WTC11 (cell line): ENCODE measurements at regions not wholly inside any gene's neighbourhood (a gene's known extent, or its start where the extent isn't known, plus 50 kb on each side); places are given as distances from the start of the nearest gene placed in this dataset.

Experiments used
- ELF4 ChIP-seq: sonication (generic); formaldehyde crosslinking; IDR thresholded peaks from 2 replicates; pipeline ENCODE4 v1.8.1; 2022; ENCODE audit warnings: low read depth, mild to moderate bottlenecking, moderate library complexity, missing genetic modification reagents
- ESRRA ChIP-seq: sonication (generic); formaldehyde crosslinking; IDR thresholded peaks from 2 replicates; pipeline ENCODE4 v1.8.1; 2022; ENCODE audit warnings: mild to moderate bottlenecking, missing genetic modification reagents, borderline replicate concordance
- GABPB1 ChIP-seq: sonication (generic); formaldehyde crosslinking; IDR thresholded peaks from 2 replicates; pipeline ENCODE4 v1.8.1; 2023; ENCODE audit warnings: mild to moderate bottlenecking, missing genetic modification reagents
- JUN ChIP-seq: sonication (generic); formaldehyde crosslinking; IDR thresholded peaks from 2 replicates; pipeline ENCODE4 v1.8.0; 2023; ENCODE audit warnings: mild to moderate bottlenecking, missing genetic modification reagents
- TEAD4 ChIP-seq: sonication (generic); formaldehyde crosslinking; IDR thresholded peaks from 2 replicates; pipeline ENCODE4 v1.8.0; 2022; ENCODE audit warnings: mild to moderate bottlenecking, missing genetic modification reagents
- TF ChIP-seq, protein P1 (sequence below): sonication (generic); formaldehyde crosslinking; IDR thresholded peaks from 2 replicates; pipeline ENCODE4 v1.8.1; 2022; ENCODE audit warnings: low read depth, missing genetic modification reagents, borderline replicate concordance
- TF ChIP-seq, protein P2 (sequence below): sonication (generic); formaldehyde crosslinking; IDR thresholded peaks from 2 replicates; pipeline ENCODE4 v1.8.0; 2022; ENCODE audit warnings: mild to moderate bottlenecking, missing genetic modification reagents
- TF ChIP-seq, protein P3 (sequence below): fragments of 250-450 bp; sonication (Bioruptor Pico); IDR thresholded peaks from 2 replicates; pipeline ENCODE4 v1.9.0; 2021; ENCODE audit warnings: mild to moderate bottlenecking, borderline replicate concordance
- TF ChIP-seq, protein P4 (sequence below): sonication (generic); formaldehyde crosslinking; IDR thresholded peaks from 2 replicates; pipeline ENCODE4 v1.8.1; 2023; ENCODE audit warnings: mild to moderate bottlenecking, missing genetic modification reagents, moderate library complexity
- TF ChIP-seq, protein P5 (sequence below): fragments of 200-600 bp; IDR thresholded peaks from 2 replicates; pipeline ENCODE4 v1.8.0; 2022; ENCODE audit warnings: antibody characterized with exemption
- TF ChIP-seq, protein P6 (sequence below): sonication (generic); formaldehyde crosslinking; IDR thresholded peaks from 2 replicates; pipeline ENCODE4 v1.8.0; 2022; ENCODE audit warnings: mild to moderate bottlenecking, missing genetic modification reagents
- TF ChIP-seq, protein P7 (sequence below): sonication (generic); formaldehyde crosslinking; IDR thresholded peaks from 2 replicates; pipeline ENCODE4 v1.8.0; 2022; ENCODE audit warnings: mild to moderate bottlenecking, missing genetic modification reagents
- TF ChIP-seq, protein P8 (sequence below): sonication (generic); formaldehyde crosslinking; IDR thresholded peaks from 2 replicates; pipeline ENCODE4 v1.8.1; 2023; ENCODE audit warnings: mild to moderate bottlenecking, missing genetic modification reagents

DNA sequence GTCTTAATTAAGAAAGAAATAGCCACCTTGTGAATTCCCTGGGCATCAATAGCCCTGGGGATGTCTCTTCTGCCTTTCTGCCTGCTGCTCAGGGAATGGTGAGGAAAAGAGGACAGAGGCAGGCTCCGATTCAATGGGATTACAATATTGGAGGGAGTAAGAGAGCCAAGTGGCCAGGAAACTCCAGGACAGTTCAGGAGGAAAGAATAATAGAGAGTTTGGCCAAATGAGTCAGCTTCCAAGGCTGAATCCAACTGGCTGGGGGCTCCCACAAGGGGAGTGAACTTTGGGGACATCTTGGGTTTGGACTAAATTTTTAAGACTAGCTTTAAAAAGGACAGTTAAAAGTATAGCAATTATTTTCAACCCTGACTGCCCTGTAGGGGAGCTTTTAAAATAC lies 235.8 kb upstream of the ASIC2 start:
- TF ChIP-seq, protein P1, sequence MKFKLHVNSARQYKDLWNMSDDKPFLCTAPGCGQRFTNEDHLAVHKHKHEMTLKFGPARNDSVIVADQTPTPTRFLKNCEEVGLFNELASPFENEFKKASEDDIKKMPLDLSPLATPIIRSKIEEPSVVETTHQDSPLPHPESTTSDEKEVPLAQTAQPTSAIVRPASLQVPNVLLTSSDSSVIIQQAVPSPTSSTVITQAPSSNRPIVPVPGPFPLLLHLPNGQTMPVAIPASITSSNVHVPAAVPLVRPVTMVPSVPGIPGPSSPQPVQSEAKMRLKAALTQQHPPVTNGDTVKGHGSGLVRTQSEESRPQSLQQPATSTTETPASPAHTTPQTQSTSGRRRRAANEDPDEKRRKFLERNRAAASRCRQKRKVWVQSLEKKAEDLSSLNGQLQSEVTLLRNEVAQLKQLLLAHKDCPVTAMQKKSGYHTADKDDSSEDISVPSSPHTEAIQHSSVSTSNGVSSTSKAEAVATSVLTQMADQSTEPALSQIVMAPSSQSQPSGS, result no peak
- TF ChIP-seq, protein P2, sequence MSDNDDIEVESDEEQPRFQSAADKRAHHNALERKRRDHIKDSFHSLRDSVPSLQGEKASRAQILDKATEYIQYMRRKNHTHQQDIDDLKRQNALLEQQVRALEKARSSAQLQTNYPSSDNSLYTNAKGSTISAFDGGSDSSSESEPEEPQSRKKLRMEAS (CRISPR knock-in tag), result no peak
- TF ChIP-seq TEAD4 (CRISPR knock-in tag) (no peak), JUN (CRISPR knock-in tag) (no peak), GABPB1 (CRISPR knock-in tag) (no peak), ELF4 (CRISPR knock-in tag) (no peak), ESRRA (no peak)
- TF ChIP-seq, protein P3, sequence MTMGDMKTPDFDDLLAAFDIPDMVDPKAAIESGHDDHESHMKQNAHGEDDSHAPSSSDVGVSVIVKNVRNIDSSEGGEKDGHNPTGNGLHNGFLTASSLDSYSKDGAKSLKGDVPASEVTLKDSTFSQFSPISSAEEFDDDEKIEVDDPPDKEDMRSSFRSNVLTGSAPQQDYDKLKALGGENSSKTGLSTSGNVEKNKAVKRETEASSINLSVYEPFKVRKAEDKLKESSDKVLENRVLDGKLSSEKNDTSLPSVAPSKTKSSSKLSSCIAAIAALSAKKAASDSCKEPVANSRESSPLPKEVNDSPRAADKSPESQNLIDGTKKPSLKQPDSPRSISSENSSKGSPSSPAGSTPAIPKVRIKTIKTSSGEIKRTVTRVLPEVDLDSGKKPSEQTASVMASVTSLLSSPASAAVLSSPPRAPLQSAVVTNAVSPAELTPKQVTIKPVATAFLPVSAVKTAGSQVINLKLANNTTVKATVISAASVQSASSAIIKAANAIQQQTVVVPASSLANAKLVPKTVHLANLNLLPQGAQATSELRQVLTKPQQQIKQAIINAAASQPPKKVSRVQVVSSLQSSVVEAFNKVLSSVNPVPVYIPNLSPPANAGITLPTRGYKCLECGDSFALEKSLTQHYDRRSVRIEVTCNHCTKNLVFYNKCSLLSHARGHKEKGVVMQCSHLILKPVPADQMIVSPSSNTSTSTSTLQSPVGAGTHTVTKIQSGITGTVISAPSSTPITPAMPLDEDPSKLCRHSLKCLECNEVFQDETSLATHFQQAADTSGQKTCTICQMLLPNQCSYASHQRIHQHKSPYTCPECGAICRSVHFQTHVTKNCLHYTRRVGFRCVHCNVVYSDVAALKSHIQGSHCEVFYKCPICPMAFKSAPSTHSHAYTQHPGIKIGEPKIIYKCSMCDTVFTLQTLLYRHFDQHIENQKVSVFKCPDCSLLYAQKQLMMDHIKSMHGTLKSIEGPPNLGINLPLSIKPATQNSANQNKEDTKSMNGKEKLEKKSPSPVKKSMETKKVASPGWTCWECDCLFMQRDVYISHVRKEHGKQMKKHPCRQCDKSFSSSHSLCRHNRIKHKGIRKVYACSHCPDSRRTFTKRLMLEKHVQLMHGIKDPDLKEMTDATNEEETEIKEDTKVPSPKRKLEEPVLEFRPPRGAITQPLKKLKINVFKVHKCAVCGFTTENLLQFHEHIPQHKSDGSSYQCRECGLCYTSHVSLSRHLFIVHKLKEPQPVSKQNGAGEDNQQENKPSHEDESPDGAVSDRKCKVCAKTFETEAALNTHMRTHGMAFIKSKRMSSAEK (CRISPR knock-in tag), result no peak
- TF ChIP-seq, protein P4, sequence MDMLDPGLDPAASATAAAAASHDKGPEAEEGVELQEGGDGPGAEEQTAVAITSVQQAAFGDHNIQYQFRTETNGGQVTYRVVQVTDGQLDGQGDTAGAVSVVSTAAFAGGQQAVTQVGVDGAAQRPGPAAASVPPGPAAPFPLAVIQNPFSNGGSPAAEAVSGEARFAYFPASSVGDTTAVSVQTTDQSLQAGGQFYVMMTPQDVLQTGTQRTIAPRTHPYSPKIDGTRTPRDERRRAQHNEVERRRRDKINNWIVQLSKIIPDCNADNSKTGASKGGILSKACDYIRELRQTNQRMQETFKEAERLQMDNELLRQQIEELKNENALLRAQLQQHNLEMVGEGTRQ, result no peak
- TF ChIP-seq, protein P5, sequence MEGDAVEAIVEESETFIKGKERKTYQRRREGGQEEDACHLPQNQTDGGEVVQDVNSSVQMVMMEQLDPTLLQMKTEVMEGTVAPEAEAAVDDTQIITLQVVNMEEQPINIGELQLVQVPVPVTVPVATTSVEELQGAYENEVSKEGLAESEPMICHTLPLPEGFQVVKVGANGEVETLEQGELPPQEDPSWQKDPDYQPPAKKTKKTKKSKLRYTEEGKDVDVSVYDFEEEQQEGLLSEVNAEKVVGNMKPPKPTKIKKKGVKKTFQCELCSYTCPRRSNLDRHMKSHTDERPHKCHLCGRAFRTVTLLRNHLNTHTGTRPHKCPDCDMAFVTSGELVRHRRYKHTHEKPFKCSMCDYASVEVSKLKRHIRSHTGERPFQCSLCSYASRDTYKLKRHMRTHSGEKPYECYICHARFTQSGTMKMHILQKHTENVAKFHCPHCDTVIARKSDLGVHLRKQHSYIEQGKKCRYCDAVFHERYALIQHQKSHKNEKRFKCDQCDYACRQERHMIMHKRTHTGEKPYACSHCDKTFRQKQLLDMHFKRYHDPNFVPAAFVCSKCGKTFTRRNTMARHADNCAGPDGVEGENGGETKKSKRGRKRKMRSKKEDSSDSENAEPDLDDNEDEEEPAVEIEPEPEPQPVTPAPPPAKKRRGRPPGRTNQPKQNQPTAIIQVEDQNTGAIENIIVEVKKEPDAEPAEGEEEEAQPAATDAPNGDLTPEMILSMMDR, result no peak
- TF ChIP-seq, protein P6, sequence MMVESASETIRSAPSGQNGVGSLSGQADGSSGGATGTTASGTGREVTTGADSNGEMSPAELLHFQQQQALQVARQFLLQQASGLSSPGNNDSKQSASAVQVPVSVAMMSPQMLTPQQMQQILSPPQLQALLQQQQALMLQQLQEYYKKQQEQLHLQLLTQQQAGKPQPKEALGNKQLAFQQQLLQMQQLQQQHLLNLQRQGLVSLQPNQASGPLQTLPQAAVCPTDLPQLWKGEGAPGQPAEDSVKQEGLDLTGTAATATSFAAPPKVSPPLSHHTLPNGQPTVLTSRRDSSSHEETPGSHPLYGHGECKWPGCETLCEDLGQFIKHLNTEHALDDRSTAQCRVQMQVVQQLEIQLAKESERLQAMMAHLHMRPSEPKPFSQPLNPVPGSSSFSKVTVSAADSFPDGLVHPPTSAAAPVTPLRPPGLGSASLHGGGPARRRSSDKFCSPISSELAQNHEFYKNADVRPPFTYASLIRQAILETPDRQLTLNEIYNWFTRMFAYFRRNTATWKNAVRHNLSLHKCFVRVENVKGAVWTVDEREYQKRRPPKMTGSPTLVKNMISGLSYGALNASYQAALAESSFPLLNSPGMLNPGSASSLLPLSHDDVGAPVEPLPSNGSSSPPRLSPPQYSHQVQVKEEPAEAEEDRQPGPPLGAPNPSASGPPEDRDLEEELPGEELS (CRISPR knock-in tag), result no peak
- TF ChIP-seq, protein P7, sequence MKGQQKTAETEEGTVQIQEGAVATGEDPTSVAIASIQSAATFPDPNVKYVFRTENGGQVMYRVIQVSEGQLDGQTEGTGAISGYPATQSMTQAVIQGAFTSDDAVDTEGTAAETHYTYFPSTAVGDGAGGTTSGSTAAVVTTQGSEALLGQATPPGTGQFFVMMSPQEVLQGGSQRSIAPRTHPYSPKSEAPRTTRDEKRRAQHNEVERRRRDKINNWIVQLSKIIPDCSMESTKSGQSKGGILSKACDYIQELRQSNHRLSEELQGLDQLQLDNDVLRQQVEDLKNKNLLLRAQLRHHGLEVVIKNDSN, result no peak
- TF ChIP-seq, protein P8, sequence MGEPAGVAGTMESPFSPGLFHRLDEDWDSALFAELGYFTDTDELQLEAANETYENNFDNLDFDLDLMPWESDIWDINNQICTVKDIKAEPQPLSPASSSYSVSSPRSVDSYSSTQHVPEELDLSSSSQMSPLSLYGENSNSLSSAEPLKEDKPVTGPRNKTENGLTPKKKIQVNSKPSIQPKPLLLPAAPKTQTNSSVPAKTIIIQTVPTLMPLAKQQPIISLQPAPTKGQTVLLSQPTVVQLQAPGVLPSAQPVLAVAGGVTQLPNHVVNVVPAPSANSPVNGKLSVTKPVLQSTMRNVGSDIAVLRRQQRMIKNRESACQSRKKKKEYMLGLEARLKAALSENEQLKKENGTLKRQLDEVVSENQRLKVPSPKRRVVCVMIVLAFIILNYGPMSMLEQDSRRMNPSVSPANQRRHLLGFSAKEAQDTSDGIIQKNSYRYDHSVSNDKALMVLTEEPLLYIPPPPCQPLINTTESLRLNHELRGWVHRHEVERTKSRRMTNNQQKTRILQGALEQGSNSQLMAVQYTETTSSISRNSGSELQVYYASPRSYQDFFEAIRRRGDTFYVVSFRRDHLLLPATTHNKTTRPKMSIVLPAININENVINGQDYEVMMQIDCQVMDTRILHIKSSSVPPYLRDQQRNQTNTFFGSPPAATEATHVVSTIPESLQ (CRISPR knock-in tag), result no peak
